ENCODE measurements at regions not wholly inside any gene's neighbourhood (a gene's known extent, or its start where the extent isn't known, plus 50 kb on each side); places are given as distances from the start of the nearest gene placed in this dataset.

GRCh38 chr6:167214206-167214605, 56.4 kb upstream of the GPR31 start:
- TF ChIP-seq EZH2 (IDR thresholded peaks at IDR 0.05; ENCODE audit: insufficient read depth, poor library complexity, severe bottlenecking) = no peak
- TF ChIP-seq EZH2phosphoT487 (IDR thresholded peaks at IDR 0.05; ENCODE audit: insufficient read depth, low read depth) = no peak

All from GM23248 (cell line).